WTC11 (cell line): ENCODE measurements at regions not wholly inside any gene's neighbourhood (a gene's known extent, or its start where the extent isn't known, plus 50 kb on each side); places are given as distances from the start of the nearest gene placed in this dataset.

Source experiments
- AFF4 ChIP-seq: sonication (generic); formaldehyde crosslinking; IDR thresholded peaks from 2 replicates; pipeline ENCODE4 v1.8.1; 2023; ENCODE audit warnings: mild to moderate bottlenecking, missing genetic modification reagents, borderline replicate concordance
- ATF6 ChIP-seq: sonication (generic); formaldehyde crosslinking; IDR thresholded peaks from 2 replicates; pipeline ENCODE4 v1.8.1; 2023; ENCODE audit warnings: mild to moderate bottlenecking, missing genetic modification reagents
- CREB1 ChIP-seq: sonication (generic); formaldehyde crosslinking; IDR thresholded peaks from 2 replicates; pipeline ENCODE4 v1.8.0; 2023; ENCODE audit warnings: mild to moderate bottlenecking, missing genetic modification reagents
- CTCF ChIP-seq: fragments of 200-600 bp; IDR thresholded peaks from 2 replicates; pipeline ENCODE4 v1.8.0; 2022; ENCODE audit warnings: antibody characterized with exemption
- E2F1 ChIP-seq: sonication (generic); formaldehyde crosslinking; IDR thresholded peaks from 2 replicates; pipeline ENCODE4 v1.8.0; 2022; ENCODE audit warnings: mild to moderate bottlenecking, missing genetic modification reagents
- JUN ChIP-seq: sonication (generic); formaldehyde crosslinking; IDR thresholded peaks from 2 replicates; pipeline ENCODE4 v1.8.0; 2023; ENCODE audit warnings: mild to moderate bottlenecking, missing genetic modification reagents
- PRDM15 ChIP-seq: sonication (generic); formaldehyde crosslinking; IDR thresholded peaks from 2 replicates; pipeline ENCODE4 v1.8.0; 2022; ENCODE audit warnings: missing genetic modification reagents
- SP1 ChIP-seq: sonication (generic); formaldehyde crosslinking; conservative IDR thresholded peaks from 2 replicates; pipeline ENCODE4 v1.8.1; 2022; ENCODE audit warnings: missing genetic modification reagents
- ZBTB43 ChIP-seq: sonication (generic); formaldehyde crosslinking; IDR thresholded peaks from 2 replicates; pipeline ENCODE4 v1.8.1; 2023; ENCODE audit warnings: mild to moderate bottlenecking, missing genetic modification reagents
- ZMAT4 ChIP-seq: fragments of 250-450 bp; sonication (Bioruptor Pico); IDR thresholded peaks from 2 replicates; pipeline ENCODE4 v1.9.0; 2021; ENCODE audit warnings: mild to moderate bottlenecking
- ZNF121 ChIP-seq: sonication (generic); formaldehyde crosslinking; IDR thresholded peaks from 2 replicates; pipeline ENCODE4 v1.8.0; 2023; ENCODE audit warnings: missing genetic modification reagents
- ZNF138 ChIP-seq: sonication (generic); formaldehyde crosslinking; conservative IDR thresholded peaks from 2 replicates; pipeline ENCODE4 v1.8.1; 2022; ENCODE audit warnings: mild to moderate bottlenecking, moderate library complexity, missing genetic modification reagents
- ZNF219 ChIP-seq: sonication (generic); formaldehyde crosslinking; IDR thresholded peaks from 2 replicates; pipeline ENCODE4 v1.8.0; 2023; ENCODE audit warnings: missing genetic modification reagents, mild to moderate bottlenecking, borderline replicate concordance

GRCh38 chr22:22735695-22736611 lies 91.5 kb downstream of the GGTLC2 start:
- TF ChIP-seq AFF4 (CRISPR knock-in tag) (no peak), ZNF138 (CRISPR knock-in tag) (no peak), E2F1 (no peak), CTCF (no peak), JUN (CRISPR knock-in tag) (no peak), PRDM15 (CRISPR knock-in tag) (no peak), ZMAT4 (no peak), ZNF121 (no peak), CREB1 (CRISPR knock-in tag) (no peak), ATF6 (no peak), ZNF219 (CRISPR knock-in tag) (no peak), SP1 (CRISPR knock-in tag) (no peak), ZBTB43 (CRISPR knock-in tag) (no peak)
